Activated CD4-positive, alpha-beta T cell treated with anti-CD3 and anti-CD28 coated beads for 36 hours (primary cell): ENCODE measurements at regions not wholly inside any gene's neighbourhood (a gene's known extent, or its start where the extent isn't known, plus 50 kb on each side); places are given as distances from the start of the nearest gene placed in this dataset.

ENCODE experiments used
- ATAC-seq: fragments of 200-7000 bp; cut with Tn5 transposase; one replicate; pipeline ENCODE4 v1.10.0; 2021; ENCODE audit warnings: mild to moderate bottlenecking, moderate library complexity
- CTCF ChIA-PET: fragments of 350-600 bp; sonication (Branson Sonifier 250); formaldehyde crosslinking; loops from one replicate; lab custom pipeline; 2021; ENCODE audit warnings: antibody characterized with exemption; lab: Charles Lee
- POLR2A ChIA-PET: fragments of 350-600 bp; sonication (Branson Sonifier 250); formaldehyde crosslinking; loops from one replicate; lab custom pipeline; 2021; ENCODE audit warnings: antibody characterized with exemption, inconsistent platforms; lab: Charles Lee
- DNase-seq: peaks from one replicate; pipeline ENCODE4 v3.0.0-alpha.2; 2020
- H3K27ac Mint-ChIP-seq: one replicate; pipeline ENCODE4 v1.8.0; 2021; ENCODE audit warnings: mixed read lengths
- H3K27me3 Mint-ChIP-seq: one replicate; pipeline ENCODE4 v1.8.0; 2021; ENCODE audit warnings: mixed read lengths
- H3K36me3 Mint-ChIP-seq: one replicate; pipeline ENCODE4 v1.8.0; 2021; ENCODE audit warnings: low read depth, mixed read lengths
- H3K4me1 Mint-ChIP-seq: one replicate; pipeline ENCODE4 v1.8.0; 2021; ENCODE audit warnings: mixed read lengths
- H3K4me3 Mint-ChIP-seq: one replicate; pipeline ENCODE4 v1.8.0; 2021; ENCODE audit warnings: mild to moderate bottlenecking, moderate library complexity, mixed read lengths
- H3K9me3 Mint-ChIP-seq: one replicate; pipeline ENCODE4 v1.8.0; 2021; ENCODE audit warnings: low read depth, mixed read lengths
- intact Hi-C, 2 experiments: fragments of 100-400 bp; cut with DNase I in 1 of 2; cut with micrococcal nuclease in 1 of 2; formaldehyde crosslinking; loops; one replicate each; pipeline versions ENCODE4 v1.14.2 to v1.15.1; 2022 to 2024; cut with DNase I, micrococcal nuclease

- H3K9me3 Mint-ChIP-seq = no peaks in the 10 kb centered on the region
- H3K4me1 Mint-ChIP-seq = peaks cover 4% of the 10 kb centered on the region
- ChIA-PET CTCF (interaction anchor here (0.5 to 6.5 kb wide), 10 partner anchors 13 to 558 kb away, joined by 3 to 72 read pairs (median 6); no protein-coding TSS in a partner anchor), POLR2A (no interaction called here)
- no peak overlapping the region for H3K4me3 Mint-ChIP-seq
- H3K36me3 Mint-ChIP-seq = no peaks in the 10 kb centered on the region
- no peak for DNase-seq
- no peak for ATAC-seq
- intact Hi-C loops = loop anchor here (2.0 to 10.0 kb wide), 5 partner anchors 189 to 977 kb away; partner anchors contain the start of gene CCDC71L (in 1 of the 2)
- H3K27me3 Mint-ChIP-seq = peaks cover 10% of the 10 kb centered on the region
- H3K27ac Mint-ChIP-seq = no peak overlapping the region
These were observed 65.9 kb upstream of the SYPL1 start for GRCh38 chr7:106177738-106178592.

GRCh38 chr7:106177300-106177690, 65.2 kb upstream of the SYPL1 start:
- H3K4me3 Mint-ChIP-seq = no peak overlapping the region
- DNase-seq = no peak
- intact Hi-C loops = loop anchor here (2.0 to 10.0 kb wide), 5 partner anchors 190 to 978 kb away; partner anchors contain the start of gene CCDC71L (in 1 of the 2)
- peaks cover 4% of the 10 kb centered on the region for H3K4me1 Mint-ChIP-seq
- H3K27me3 Mint-ChIP-seq = peaks cover 10% of the 10 kb centered on the region
- no peak overlapping the region for H3K27ac Mint-ChIP-seq
- no peak for ATAC-seq
- H3K9me3 Mint-ChIP-seq = no peaks in the 10 kb centered on the region
- CTCF ChIA-PET = interaction anchor here (0.5 to 6.5 kb wide), 26 partner anchors 9 to 615 kb away, joined by 3 to 72 read pairs (median 4); partner anchors contain the start of gene CCDC71L
- POLR2A ChIA-PET = interaction anchor here (0.8 kb wide), 1 partner anchor 169 kb away, joined by 3 read pairs; no protein-coding TSS in a partner anchor
- no peaks in the 10 kb centered on the region for H3K36me3 Mint-ChIP-seq

DNA sequence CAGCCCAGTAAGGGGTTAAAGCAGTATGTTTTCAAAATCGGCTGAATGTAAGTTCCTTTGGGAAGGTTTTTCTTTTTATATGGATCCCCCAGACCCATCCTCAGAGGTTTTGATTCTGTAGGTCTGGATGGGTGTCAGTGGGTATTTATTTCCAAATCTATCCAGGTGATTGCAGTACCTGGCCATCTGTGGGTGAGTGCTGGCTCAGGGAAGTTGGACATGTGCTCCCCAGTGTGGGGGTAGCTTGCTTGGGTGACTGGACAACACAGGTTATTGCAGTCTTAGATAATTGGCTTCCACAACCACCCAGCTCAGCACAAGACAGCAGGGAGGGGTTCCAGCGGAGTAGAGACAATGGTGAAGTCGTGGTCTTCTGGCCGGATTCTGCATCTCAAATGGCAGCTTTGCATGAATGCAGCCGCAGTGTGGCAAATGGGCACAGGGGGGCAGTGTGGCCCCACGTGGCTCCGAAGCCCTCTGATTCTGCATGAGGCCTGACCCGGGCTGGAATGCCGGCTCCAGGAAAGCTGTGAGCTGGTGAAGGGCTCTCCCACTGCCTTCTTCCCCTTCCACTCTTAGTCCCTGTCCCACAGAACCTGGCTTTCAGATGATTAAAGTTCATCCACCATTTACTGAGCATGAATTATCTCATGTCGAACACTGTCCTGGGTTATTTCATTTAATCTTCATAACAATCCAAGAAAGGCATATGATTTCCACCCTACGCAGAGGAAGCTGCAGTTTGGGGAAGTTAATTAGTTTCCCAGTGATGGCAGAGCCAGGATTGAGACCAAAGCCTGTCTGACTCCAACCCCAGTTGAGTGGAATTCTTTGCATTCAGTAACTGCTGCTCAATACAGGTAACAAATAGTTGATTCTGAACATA, 64.5 kb upstream of the SYPL1 start:
- CTCF ChIA-PET = interaction anchor here (0.6 to 6.5 kb wide), 40 partner anchors 10 to 616 kb away, joined by 3 to 72 read pairs (median 4); partner anchors contain the start of gene CCDC71L
- peaks cover 2% of the 10 kb centered on the region for H3K4me1 Mint-ChIP-seq
- POLR2A ChIA-PET = interaction anchor here (0.8 kb wide), 1 partner anchor 170 kb away, joined by 3 read pairs; no protein-coding TSS in a partner anchor
- H3K9me3 Mint-ChIP-seq = no peaks in the 10 kb centered on the region
- H3K4me3 Mint-ChIP-seq = no peak overlapping the region
- no peaks in the 10 kb centered on the region for H3K36me3 Mint-ChIP-seq
- DNase-seq = peak; percentile 86
- peak; percentile 91 for ATAC-seq
- peak overlapping the region; percentile 4 for H3K27ac Mint-ChIP-seq
- peaks cover 10% of the 10 kb centered on the region for H3K27me3 Mint-ChIP-seq
- intact Hi-C loops = loop anchor here (1.0 to 10.0 kb wide), 9 partner anchors 191 to 978 kb away; partner anchors contain the start of gene CCDC71L (in 1 of the 2)

DNA sequence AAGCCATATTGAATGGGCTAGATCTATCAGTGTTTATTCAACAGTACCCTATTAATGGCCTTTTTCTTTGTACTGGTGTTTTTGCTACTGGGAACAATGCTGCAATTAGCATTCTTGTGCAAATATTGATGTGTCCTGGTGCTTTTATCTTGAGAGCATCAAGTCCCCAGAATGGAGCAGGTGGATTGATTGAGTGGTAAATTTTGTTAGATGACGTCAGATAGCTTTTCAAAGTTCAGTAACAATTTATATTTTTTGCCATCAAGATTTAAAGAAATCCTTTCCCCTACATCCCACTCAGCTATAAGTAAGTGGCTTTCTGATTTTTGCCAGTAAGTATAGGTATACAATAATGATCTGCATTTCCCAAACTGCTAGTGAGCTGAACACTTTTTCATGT, 63.4 kb upstream of the SYPL1 start:
- no peaks in the 10 kb centered on the region for H3K36me3 Mint-ChIP-seq
- DNase-seq (no peak), ATAC-seq (no peak)
- CTCF ChIA-PET = interaction anchor here (0.7 to 6.5 kb wide), 15 partner anchors 11 to 561 kb away, joined by 3 to 72 read pairs (median 4); partner anchors contain the start of gene CCDC71L
- no peak overlapping the region for H3K4me3 Mint-ChIP-seq
- peaks cover 10% of the 10 kb centered on the region for H3K27me3 Mint-ChIP-seq
- POLR2A ChIA-PET = no interaction called here
- peaks cover 2% of the 10 kb centered on the region for H3K4me1 Mint-ChIP-seq
- H3K27ac Mint-ChIP-seq = no peak overlapping the region
- H3K9me3 Mint-ChIP-seq = no peaks in the 10 kb centered on the region
- intact Hi-C loops = loop anchor here (5.0 to 10.0 kb wide), 4 partner anchors 192 to 979 kb away; no protein-coding TSS in a partner anchor

GRCh38 chr7:106170651-106171050, 58.5 kb upstream of the SYPL1 start:
- H3K4me3 Mint-ChIP-seq = no peak overlapping the region
- DNase-seq (no peak), ATAC-seq (no peak)
- ChIA-PET CTCF (interaction anchor here (0.5 to 6.6 kb wide), 9 partner anchors 11 to 488 kb away, joined by 3 to 59 read pairs (median 4); no protein-coding TSS in a partner anchor), POLR2A (no interaction called here)
- H3K4me1 Mint-ChIP-seq = no peaks in the 10 kb centered on the region
- H3K27me3 Mint-ChIP-seq = peaks cover 4% of the 10 kb centered on the region
- H3K9me3 Mint-ChIP-seq = no peaks in the 10 kb centered on the region
- H3K36me3 Mint-ChIP-seq = no peaks in the 10 kb centered on the region
- intact Hi-C loops = loop anchor here in 1 of 2 experiments (10.0 kb wide), 1 partner anchor 984 kb away; no protein-coding TSS in a partner anchor
- no peak overlapping the region for H3K27ac Mint-ChIP-seq

- no peaks in the 10 kb centered on the region for H3K4me1 Mint-ChIP-seq
- peaks cover 4% of the 10 kb centered on the region for H3K27me3 Mint-ChIP-seq
- no peaks in the 10 kb centered on the region for H3K9me3 Mint-ChIP-seq
- ATAC-seq (no peak), DNase-seq (no peak)
- H3K4me3 Mint-ChIP-seq = no peak overlapping the region
- H3K27ac Mint-ChIP-seq = no peak overlapping the region
- intact Hi-C loops = loop anchor here in 1 of 2 experiments (10.0 kb wide), 1 partner anchor 985 kb away; no protein-coding TSS in a partner anchor
- POLR2A ChIA-PET = no interaction called here
- CTCF ChIA-PET = interaction anchor here (0.6 to 6.6 kb wide), 10 partner anchors 10 to 394 kb away, joined by 3 to 59 read pairs (median 4); no protein-coding TSS in a partner anchor
- H3K36me3 Mint-ChIP-seq = no peaks in the 10 kb centered on the region
These were observed 57.9 kb upstream of the SYPL1 start for GRCh38 chr7:106169821-106170610.

DNA sequence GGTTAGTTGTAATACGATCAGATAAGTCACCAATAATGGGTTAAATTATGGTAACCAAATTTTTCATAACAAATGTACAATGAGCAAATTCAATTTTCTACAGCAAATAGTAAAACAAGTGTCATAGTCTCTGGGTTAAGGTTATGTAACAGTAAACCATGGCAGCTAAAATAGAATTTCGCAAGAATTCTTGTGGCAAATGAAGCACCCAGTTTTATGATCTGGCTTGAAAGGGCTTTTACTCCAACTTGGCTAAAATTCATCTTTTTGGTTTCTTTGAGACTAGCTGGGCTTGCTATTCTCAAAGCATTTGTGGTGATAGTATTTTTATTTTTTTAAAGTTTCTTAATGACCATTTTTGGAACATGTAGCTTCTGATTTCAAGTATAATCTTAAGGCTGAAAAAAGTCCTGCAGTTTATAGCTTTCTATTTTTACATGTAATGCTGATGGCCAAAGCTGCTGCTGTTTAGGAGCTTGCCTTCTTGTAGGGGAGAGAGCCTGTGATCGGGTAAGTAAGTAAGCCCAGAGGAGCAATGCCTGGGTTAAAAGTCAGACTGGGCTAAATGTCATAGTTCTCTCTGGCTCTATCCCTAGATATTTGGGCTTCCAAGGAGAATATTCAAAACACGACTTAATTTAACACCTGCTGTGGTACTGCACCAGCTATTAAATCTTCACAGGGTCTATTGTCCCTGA, 55.5 kb upstream of the SYPL1 start:
- CTCF ChIA-PET = interaction anchor here (0.6 to 6.7 kb wide), 31 partner anchors 8 to 601 kb away, joined by 3 to 59 read pairs (median 3); no protein-coding TSS in a partner anchor
- POLR2A ChIA-PET = interaction anchor here (0.6 kb wide), 1 partner anchor 706 kb away, joined by 3 read pairs; no protein-coding TSS in a partner anchor
- intact Hi-C loops = no loop called here

DNA sequence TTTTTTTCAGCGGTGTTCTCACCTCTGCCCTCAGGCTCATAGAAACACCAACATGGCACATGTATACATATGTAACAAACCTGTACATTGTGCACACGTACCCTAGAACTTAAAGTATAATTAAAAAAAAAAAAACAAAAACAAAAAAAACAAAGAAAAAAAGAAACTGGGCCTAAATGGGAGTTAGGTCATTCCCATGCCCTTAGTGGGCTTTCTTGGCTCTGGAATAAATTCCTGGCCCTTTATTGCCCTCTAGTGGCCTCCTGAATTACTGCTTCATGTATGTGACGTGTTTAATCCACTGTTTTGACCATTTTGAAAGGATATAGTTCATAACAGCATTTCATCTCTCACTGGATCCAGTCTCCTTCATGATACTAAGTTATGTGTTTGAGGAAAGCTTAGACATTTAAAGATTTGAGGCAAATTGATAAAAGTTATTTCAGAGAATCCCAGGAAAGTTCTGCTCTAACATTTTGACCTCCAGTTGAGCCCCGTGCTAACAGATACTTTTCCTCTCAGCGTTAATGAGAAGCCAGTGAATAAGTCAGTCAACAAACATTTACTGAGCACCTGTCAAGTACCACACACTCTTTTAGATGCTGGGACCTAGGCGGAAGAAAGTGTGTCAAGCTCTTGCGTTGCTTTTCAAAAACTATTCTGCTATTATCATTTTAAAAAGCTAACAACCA, 54.7 kb upstream of the SYPL1 start:
- intact Hi-C loops = loop anchor here (1.0 kb wide), 1 partner anchor 109 kb away; no protein-coding TSS in a partner anchor
- no peak overlapping the region for H3K27ac Mint-ChIP-seq
- ChIA-PET POLR2A (no interaction called here), CTCF (interaction anchor here (0.6 to 6.7 kb wide), 25 partner anchors 9 to 601 kb away, joined by 3 to 59 read pairs (median 4); no protein-coding TSS in a partner anchor)
- peaks cover 5% of the 10 kb centered on the region for H3K36me3 Mint-ChIP-seq
- no peaks in the 10 kb centered on the region for H3K4me1 Mint-ChIP-seq
- H3K9me3 Mint-ChIP-seq = peaks cover 7% of the 10 kb centered on the region
- peaks cover 4% of the 10 kb centered on the region for H3K27me3 Mint-ChIP-seq
- ATAC-seq (peak; percentile 30), DNase-seq (peak; percentile 53)
- no peak overlapping the region for H3K4me3 Mint-ChIP-seq

More for the DNA sequence above, 55.5 kb upstream of the SYPL1 start:
- H3K36me3 Mint-ChIP-seq = peaks cover 5% of the 10 kb centered on the region
- H3K4me3 Mint-ChIP-seq = no peak overlapping the region
- peaks cover 4% of the 10 kb centered on the region for H3K27me3 Mint-ChIP-seq
- DNase-seq = no peak
- H3K9me3 Mint-ChIP-seq = peaks cover 7% of the 10 kb centered on the region
- no peak for ATAC-seq
- no peaks in the 10 kb centered on the region for H3K4me1 Mint-ChIP-seq
- no peak overlapping the region for H3K27ac Mint-ChIP-seq

GRCh38 chr7:106165337-106165736, 53.2 kb upstream of the SYPL1 start:
- ATAC-seq = no peak
- Mint-ChIP-seq H3K4me3 (no peak overlapping the region), H3K27ac (no peak overlapping the region), H3K36me3 (peaks cover 5% of the 10 kb centered on the region), H3K4me1 (no peaks in the 10 kb centered on the region), H3K9me3 (peaks cover 7% of the 10 kb centered on the region), H3K27me3 (peaks cover 9% of the 10 kb centered on the region)
- ChIA-PET CTCF (interaction anchor here (0.6 to 6.7 kb wide), 11 partner anchors 10 to 610 kb away, joined by 3 to 59 read pairs (median 4); no protein-coding TSS in a partner anchor), POLR2A (interaction anchor here (0.7 kb wide), 1 partner anchor 10 kb away, joined by 3 read pairs; no protein-coding TSS in a partner anchor)
- DNase-seq = no peak
- intact Hi-C loops = no loop called here
